ENCODE measurements at regions not wholly inside any gene's neighbourhood (a gene's known extent, or its start where the extent isn't known, plus 50 kb on each side); places are given as distances from the start of the nearest gene placed in this dataset.

DNA sequence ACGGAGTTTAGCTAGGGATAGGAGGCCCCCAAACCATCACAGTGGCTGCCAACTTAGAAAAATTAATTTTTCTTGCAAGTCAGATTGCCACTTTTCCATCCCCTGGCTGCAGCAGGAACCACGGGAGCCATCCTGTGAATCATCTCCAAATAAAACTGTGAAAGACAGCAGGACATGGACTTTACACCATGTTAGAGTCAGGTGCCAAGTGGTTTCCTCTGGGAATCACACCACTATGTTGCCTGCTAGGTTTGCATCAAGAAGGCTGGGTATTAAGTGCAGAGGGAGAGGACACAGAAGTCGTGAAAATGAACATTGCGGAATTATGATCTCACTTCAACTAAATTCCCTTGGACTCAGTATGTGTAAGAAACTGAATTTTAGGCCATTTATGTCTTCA lies 471.3 kb upstream of the GOT2 start:
- TF ChIP-seq POLR2A (IDR thresholded peaks at IDR 0.05), result no peak
- TF ChIP-seq, protein P1, sequence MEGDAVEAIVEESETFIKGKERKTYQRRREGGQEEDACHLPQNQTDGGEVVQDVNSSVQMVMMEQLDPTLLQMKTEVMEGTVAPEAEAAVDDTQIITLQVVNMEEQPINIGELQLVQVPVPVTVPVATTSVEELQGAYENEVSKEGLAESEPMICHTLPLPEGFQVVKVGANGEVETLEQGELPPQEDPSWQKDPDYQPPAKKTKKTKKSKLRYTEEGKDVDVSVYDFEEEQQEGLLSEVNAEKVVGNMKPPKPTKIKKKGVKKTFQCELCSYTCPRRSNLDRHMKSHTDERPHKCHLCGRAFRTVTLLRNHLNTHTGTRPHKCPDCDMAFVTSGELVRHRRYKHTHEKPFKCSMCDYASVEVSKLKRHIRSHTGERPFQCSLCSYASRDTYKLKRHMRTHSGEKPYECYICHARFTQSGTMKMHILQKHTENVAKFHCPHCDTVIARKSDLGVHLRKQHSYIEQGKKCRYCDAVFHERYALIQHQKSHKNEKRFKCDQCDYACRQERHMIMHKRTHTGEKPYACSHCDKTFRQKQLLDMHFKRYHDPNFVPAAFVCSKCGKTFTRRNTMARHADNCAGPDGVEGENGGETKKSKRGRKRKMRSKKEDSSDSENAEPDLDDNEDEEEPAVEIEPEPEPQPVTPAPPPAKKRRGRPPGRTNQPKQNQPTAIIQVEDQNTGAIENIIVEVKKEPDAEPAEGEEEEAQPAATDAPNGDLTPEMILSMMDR (IDR thresholded peaks at IDR 0.05), result no peak

All from testis (tissue), 2 donors.